ENCODE measurements at regions not wholly inside any gene's neighbourhood (a gene's known extent, or its start where the extent isn't known, plus 50 kb on each side); places are given as distances from the start of the nearest gene placed in this dataset.
"Not testable (repeated sequence)": the region's sequence is repeated elsewhere in the genome, so short reads cannot be mapped to it uniquely, and the experiment has no call there.

DNA sequence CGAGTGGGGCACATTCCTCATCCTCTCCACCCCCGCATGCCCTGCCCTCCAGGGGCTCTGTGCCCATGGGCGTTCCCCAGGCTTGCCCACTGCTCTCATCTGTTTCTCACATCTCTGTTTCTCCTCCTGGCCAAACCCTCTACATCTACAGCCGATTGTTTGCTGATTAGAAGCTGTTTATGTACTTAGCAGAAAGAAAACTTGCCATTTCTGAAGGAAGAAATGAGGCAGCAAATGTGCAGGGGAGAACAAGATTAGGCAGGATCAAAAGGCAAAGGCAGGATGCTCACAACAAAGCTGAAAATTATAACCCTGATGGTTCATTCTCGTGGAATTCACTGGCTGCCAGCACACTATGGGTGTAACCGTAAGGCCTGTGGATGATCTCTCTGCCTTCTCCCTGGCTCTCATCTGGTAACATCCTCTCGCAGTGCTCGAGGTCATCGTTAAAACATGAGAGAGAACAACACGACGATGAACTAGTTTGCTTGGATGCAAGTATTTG is 111.6 kb upstream of the KLF14 start:
- DNase-seq (ENCODE audit: low read depth in 2 of 2) = no peak

DNA sequence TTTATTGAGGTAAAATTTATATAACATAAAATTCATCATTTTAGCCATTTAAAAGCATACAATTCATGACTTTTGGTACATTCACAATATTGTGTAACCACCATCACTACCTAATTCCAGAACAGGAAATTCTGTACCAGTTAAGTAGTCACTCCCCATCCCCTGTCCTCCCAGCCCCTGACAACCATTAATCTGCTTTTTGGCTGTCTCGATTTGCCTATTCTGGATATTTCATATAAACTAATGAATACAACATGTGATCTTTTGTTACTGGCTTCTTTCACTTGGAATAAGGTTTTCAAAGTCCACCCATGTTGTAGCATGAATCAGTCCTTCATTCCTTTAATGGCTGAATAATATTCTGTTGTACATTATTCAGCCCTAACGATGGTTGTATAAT is 115.6 kb upstream of the KLF14 start:
- no peak for DNase-seq (ENCODE audit: low read depth in 2 of 2)

DNA sequence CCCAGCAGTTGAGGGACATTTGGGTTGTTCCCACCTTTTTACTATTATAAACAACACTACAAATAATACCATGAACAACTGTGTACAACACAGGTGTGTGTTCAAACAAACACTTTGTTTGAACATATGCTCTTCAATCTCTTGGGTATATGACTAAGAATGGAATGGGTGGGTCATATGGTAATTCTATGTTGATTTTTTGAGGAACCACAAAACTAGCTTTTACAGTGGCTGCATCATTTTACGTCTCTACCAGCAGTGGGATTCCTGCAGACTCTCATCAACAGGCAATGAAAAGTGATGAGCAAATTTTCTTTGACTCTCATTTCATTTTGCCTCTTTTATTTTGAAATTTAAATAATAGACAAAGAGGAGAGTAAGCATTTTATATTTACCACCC is 116.9 kb upstream of the KLF14 start:
- no peak for DNase-seq (ENCODE audit: low read depth in 2 of 2)

DNA sequence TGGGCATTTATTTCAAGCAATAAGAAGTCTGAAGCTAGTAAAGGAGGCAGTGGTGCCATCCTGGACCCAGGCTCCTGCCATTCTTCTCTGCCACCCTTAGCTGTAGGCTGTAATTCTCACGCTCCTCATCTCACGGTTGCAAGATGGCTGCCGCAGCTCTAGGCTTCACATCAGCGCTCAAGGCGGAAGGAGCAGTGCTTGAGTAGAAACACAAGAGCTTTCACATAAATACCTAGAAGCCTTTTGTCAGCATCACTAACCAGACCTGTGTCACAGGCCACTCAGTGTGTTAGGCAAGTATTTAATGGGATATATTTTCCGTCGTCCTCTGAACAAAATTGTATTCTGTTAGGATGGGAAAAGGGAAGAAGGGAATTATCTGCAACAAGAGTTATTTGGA is 118.9 kb upstream of the KLF14 start:
- DNase-seq (ENCODE audit: low read depth in 2 of 2) = no peak

DNA sequence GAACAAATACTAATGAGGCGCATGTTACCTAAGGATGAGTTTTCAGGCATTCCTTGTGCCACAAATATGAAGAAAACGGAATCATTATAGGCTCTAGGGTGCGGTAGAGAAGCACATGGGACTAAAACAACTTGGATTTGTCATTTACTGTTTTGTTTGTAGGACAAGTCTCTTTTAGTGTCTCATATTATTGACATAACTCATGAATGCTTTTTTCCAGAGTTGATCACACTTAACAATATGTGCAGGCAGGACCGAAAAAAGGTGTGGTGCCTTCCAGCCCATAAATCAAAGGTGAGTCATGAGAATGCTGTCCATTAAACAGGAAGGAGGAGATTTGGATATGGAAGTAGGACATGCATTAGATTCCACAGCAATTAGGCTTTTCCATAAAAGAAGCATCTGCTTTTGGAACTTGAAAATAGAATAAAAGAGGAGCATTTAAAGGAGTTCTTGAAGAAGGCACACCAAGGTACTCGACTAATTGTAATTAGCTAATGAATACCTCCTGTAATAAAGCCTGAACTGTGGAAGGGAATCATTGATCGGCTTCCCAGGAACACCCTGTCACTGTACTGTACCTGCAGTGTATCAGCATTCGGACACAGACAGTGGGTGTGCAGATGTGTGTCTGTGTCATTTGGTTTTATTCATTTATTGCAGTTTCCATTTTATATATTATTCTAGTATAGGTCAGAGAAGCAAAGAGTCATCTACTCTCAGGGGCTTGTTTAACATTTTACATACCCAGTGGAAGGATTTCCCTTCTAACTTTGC is 119.7 kb upstream of the KLF14 start:
- no peak for DNase-seq (ENCODE audit: low read depth in 2 of 2)

DNA sequence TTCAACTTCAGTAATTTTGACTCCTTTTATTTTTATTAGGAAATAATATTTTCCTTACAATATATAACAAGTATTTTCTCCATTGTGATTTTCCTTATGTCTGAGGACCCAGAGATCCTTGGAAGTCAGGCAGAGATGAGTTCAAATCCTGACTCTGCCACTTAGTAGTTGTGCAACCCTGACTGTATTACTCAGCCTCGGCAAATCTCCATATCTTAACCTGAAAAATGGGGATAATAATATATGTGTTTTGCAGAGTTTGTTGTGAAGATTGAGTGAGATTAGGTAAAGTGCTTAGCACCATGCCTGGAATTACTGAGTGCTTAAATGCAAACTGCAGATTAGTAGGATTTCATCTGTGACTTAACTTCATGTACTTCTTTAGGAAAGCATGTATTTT is 120.5 kb upstream of the KLF14 start:
- DNase-seq (ENCODE audit: low read depth in 2 of 2) = no peak

DNA sequence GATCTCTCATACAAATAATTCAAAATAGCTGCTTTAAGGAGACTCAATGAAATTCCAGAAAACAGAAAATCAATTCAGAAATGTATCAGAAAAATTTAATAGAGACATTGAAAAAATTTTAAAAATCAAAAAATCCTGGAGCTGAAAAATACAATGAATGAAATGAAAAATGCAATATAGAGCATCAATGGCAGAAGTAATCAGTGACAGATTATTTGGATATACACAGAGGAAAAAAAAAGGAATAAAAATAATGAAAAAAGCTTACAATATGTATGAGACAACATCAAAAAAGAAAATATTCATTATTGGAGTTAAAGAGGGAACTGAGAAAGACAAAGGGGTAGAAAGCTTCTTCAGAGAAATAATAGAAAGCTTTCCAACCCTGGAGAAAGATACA is 122.9 kb upstream of the KLF14 start:
- DNase-seq (ENCODE audit: low read depth in 2 of 2) = no peak

DNA sequence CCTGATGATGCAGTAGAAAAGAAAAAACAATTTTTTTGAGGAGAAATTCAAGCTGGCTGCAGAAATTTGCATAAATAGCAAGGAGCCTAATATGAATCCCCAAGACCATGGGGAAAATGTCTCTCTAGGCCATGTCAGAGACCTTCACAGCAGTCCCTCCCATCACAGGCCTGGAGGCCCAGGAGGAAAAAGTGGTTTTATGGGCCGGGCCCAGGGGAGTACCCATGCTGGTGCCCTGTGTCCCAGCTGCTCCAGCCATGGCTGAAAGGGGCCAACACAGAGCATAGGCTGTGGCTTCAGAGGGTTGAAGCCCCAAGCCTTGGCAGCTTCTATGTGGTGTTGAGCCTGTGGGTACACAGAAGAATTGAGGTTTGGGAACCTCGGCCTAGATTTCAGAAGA is 126.8 kb upstream of the KLF14 start:
- DNase-seq (ENCODE audit: low read depth in 2 of 2) = not testable (repeated sequence)

DNA sequence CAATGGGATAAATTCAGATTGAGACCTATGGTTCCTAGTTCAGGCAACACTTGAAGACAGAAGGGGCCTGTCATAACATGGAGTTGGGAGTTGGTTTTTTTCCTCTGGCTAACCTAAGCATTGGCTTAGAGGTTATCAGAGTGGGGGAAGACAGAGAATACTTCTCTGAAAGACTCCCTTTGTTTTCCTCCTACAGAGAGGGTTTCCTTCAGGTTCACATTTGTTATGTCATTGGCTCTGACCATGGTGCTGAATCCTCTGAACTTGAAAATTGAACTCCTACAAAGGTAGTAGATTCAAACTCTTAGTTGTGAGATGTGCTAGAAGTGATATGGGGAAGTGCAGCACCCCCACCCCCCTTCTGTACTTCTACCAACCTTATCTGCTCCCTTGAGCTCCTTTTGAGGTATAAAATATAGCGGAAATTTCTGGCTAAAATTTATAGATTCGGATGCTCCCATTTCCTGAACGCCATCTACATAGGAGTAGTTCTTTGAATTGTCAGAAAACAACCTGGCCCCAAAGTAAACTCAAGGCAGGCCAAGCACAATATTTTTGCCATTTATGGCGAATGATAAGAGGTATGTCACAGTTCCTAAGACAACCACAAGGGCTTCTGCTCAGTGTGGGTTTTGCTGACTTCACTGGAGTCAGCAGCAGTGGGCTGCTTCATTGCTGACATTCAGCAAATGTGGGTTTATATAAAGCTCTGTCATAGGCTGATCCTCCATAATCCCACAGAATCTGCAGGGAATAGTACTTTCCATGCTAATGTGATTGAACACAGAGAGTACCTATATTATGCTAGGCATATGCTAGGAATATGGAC is 131.6 kb upstream of the KLF14 start:
- DNase-seq (ENCODE audit: low read depth in 2 of 2) = no peak

DNA sequence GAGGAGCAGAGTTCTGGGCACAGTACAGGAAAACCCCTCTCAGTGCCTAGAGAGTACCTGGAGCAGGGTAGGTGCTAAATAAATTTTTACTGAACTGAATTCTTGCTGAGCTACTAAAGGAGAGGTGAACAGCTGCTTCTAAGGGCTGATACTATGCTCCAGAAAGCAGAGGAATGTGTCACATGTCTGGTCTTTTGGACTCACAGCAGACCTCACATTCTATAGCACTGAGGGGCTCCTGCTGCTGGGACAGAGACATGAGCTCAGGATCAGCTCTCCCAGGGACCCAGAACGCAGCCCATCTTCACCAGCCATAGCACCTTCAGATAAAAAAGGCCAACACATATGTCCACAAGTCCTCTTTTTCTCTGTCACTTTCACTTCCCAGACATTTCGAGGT is 133.0 kb upstream of the KLF14 start:
- DNase-seq (ENCODE audit: low read depth in 2 of 2) = no peak

DNA sequence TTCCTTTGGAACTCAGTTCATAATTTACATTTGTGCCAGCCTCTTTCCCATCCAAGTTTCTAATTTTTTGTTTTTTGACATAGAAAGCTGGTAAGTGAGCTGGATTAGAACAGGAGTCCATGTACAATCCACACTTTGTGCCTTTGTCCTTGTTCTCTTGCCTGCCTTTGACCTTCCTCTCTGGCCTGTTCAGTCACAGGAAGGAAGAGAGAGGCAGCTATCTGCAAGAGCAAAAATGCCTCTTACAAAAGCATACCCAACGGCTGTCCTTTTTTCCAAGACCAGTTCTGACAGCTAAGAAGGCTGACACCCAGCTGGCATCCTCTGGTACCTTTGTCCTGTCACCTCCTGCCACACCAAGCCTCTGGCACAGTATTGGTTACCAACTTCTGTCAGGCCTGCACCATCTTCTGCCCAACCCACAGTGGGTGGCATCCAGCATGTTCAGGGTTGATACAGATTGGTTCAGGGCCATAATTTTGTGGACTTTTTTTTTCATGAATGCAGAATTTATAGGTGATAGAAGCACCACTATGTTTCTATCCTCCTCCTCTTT is 133.7 kb upstream of the KLF14 start:
- no peak for DNase-seq (ENCODE audit: low read depth in 2 of 2)

DNA sequence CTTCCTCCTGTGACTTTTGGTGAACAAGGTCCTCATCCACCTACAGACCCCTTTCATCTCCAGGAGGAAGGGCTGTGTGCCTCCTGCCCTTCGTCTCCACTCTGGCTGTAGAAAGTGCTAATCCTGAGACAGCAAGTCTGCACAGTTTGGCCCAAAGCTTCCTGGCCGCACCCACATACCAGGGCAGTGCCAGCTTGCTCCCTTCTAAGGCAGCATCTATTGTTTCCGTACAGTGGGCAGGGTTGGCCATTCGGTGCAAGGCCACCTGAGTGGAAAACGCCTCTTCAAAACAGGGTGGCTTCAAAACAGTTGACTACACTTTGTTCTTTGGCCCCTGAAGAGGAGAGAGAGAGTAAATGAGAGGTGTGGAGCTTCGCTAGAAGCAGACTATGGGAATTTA is 134.1 kb upstream of the KLF14 start:
- no peak for DNase-seq (ENCODE audit: low read depth in 2 of 2)

DNA sequence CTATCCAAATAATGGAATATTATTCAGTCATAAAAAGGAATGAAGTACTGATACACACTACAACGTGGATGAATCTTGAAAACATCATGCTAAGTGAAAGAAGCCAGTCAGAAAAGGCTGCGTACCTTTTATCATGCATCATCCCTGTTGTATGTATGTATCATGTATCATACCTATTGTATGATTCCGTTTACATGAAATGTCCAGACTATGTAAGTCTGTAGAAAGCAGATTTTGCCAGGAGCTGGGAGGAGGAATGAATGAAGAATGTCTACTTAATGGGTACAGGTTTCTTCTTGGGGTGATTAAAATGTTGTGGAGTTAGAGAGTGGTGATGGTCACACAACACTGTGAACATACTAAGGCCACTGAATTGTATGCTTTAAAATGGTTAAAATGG is 135.9 kb upstream of the KLF14 start:
- DNase-seq (ENCODE audit: low read depth in 2 of 2) = no peak

DNA sequence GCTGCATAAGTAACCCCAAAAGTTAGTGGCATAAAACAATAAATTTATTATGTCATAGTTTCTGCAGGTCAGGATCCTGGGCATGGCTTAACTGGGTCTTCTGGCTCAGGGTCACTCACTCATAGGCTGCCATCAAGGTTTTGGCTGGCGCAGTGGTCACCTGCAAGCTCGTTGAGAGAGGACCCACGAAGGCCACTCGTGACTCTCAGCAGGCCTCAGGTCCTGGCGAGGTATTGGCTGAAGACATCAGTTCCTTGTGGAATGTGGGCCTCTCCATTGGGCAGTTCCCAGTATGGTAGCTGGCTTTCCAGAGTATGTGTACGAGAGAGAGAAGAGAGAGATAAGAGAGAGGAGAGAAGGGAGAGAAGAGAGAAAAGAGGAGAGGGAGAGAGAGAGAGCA is 138.3 kb upstream of the KLF14 start:
- DNase-seq (ENCODE audit: low read depth in 2 of 2) = no peak

DNA sequence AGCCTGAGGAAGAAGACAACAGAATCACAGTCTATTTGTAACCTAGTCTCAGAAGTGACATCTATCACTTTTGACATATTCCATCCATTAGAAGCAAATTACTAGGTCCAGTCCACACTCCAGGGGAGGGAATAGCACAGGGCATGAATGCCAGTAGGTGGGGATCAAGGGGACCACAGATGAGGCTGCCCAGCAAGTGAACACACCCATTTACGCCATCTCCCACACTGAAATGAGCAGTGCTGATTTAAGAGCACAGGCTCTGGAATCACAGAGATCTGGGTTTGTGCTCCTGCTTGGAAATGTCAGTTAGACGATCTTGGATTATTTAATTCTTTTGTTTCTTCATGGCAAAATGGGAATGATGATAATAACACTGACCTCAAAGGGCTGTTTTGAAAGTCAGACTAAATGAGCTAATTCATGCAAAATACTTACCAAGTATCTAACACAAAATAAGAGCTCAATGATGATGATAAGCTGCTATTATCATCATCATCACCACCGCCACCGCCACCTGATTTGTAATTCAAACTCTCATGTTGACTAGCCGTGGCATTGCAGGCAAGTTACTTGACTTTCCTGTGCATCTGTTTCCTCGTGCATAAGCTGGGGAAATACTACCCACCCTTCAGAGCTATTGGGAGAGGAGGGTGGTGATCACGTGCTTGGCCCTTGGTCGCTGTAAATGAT is 138.9 kb upstream of the KLF14 start:
- no peak for DNase-seq (ENCODE audit: low read depth in 2 of 2)

DNA sequence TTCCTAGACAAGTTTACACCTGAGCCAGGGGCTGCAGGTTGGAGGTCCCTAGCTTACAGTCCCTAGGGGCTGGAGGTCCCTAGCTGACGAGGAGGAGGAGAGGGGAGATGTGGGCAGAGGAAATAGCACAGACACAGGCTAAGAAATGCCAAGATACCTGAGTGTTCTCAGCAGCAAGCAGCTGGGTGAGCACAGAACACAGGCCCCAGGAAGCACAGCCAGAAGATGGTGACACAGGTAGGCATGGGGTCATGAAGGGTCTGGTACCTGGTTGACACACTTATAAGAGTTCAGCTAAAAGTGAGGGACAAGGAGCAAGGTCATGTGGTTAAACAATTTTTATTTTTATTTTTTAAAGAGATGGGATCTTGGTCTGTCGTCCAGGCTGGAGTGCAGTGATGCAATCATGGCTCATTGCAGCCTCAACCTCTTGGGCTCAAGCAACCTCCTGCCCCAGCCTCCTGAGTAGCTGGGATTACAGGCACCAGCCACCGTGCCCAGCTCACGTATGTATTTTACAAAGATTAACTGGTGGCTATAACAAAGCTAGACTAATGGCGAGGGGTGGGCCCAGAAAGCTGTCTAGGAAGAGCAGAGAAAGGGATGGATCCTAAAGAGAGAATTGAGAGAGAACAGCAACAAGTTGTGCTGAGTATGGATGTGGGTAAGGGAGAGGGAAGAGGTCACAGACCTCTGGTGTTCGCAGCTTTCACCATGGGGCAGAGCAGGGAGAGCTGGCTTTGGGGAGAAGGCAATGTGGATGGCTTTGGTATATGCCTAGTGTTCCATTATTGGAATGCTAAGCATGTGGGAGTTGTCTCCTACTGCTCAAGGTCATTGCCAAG is 140.3 kb upstream of the KLF14 start:
- DNase-seq (ENCODE audit: low read depth in 2 of 2) = no peak

DNA sequence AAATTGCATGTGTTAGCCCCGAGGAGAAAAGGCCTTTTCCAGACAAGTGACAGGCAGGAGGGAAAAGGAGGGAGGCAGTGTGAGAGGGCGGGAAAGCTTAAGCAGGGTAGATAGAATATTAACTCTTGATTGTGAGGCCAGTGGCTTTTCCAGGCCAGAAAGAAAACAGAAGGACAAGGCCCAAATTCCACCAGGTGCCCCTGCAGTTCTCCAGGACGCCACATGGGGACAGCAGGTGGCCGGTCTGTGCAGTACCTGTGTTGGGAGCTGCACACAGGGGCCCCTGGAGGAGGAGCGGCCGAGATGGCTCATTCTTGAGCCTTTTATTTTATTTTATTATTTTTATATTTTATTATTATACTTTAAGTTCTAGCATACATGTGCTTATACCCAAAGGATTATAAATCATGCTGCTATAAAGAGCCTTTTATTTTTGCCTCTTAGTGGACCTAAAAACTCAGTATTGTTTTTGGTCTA is 141.3 kb upstream of the KLF14 start:
- peak in 1 of 2 donors; percentile 46 for DNase-seq (ENCODE audit: low read depth in 2 of 2)

DNA sequence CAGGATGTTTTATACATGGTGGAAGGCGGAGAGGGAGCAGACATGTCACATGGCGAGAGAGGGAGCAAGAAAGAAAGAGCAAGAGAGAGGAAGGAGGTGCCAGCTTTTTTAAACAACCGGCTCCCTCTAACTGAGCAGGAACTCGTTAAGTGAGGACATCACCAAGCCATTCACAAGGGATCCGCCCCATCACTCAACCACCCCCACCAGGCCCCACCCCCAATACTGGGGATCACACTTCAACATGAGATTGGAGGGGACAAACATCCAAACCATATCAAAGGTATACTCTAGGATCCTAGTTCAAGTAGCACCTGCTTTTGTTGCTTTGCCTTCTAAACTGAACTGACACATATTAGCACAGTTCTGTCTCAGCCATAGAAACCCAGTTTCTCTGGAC is 141.9 kb upstream of the KLF14 start:
- DNase-seq (ENCODE audit: low read depth in 2 of 2) = no peak

DNA sequence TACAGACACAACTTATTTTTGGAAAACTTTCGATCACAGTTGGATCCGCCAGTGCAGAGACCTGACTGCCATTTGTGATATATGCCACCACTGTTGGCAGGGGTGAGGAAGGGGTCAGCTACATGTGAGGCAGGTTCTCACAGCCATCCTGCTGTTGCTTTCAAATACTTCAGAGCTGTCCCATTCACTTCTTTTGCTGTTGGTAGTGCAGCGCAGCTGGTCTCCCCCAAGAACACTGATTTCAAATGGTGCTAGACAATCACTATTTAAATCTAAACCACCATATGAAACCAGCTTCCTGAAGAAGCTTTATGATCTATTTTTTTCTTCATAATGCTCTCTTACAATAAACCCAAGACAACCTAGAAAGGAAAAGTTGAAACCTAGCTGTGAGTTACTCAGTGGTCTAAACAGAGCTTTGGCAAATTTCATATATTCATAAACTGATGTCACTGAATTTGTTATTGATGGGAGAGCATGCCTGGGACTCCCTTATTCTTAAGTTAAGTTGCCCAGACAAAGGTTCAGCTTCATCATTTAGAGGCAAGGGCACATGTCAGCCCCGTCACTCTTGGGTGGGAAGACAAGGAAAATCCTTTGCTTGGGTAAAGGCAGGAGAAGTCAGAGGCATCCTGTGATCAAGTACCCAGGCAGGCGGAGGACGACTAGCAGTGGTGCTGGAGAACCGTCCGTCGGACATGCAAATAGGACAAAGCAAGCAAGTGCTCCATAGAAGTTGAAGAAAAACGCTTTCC is 143.4 kb upstream of the KLF14 start:
- DNase-seq (ENCODE audit: low read depth in 2 of 2) = no peak

DNA sequence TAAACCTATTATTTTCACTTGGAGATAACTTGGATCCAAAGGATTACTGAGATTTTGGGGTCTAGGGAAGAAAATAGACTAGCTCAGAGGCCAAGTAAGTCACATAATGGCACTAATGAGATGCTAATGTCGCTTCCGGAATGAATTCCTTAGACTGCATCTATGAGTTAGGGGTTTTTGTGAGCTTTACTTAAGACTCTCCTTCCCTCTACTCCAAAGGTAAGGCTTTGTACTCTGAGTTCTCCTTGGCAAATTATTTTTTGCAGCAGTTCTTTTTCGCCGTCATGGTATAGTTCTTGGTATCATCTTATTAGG is 143.9 kb upstream of the KLF14 start:
- DNase-seq (ENCODE audit: low read depth in 2 of 2) = no peak

DNA sequence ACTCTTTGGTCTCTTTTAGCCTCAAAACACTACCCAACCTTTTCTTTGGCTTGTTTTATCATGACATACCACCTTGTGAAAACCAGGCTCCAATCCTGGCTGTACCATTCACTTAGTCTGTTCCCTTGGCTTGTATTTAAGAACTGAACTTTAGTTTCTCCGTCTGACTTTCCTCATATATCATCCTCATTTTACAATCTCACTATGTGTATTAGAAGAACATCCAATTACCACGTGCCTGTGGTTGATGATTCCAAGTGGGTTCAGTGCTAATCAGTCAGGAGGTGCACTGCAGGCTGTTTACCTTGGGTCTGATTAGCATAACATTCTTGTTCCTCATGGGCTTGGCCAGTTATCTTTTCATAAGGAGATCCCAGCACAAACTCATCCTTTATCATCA is 144.8 kb upstream of the KLF14 start:
- no peak for DNase-seq (ENCODE audit: low read depth in 2 of 2)

Data from stimulated activated CD4-positive, alpha-beta T cell treated with anti-CD3 and anti-CD28 coated beads, Interleukin-15, amount 100 ng/mL, for 48 hours (primary cell).